Gastrocnemius medialis (tissue), 4 donors: ENCODE measurements at regions not wholly inside any gene's neighbourhood (a gene's known extent, or its start where the extent isn't known, plus 50 kb on each side); places are given as distances from the start of the nearest gene placed in this dataset.
"Not testable (repeated sequence)": the region's sequence is repeated elsewhere in the genome, so short reads cannot be mapped to it uniquely, and the experiment has no call there.

ENCODE experiments used
- ATAC-seq, 2 donors: fragments of 150-250 bp; one replicate each; pipeline ENCODE4 v1.9.1; 2016
- DNase-seq, 2 donors: peaks; one replicate each; pipeline ENCODE4 v3.0.0-alpha.2; 2019
- H3K27ac ChIP-seq, 4 donors: fragments of 200-600 bp; sonication (generic); 1 replicate in 1 of 4; 2 replicates in 3 of 4; pipeline ENCODE4 v1.5.1; 2016 to 2018; ENCODE audit warnings: mild to moderate bottlenecking in 2 of 4, moderate library complexity in 1 of 4
- H3K27me3 ChIP-seq, 3 donors: fragments of 200-600 bp; sonication (generic) in 2 of 3; 1 replicate in 1 of 3; 2 replicates in 2 of 3; pipeline versions ENCODE4 v1.5.1 to v1.6.0; 2016 to 2019; ENCODE audit warnings: mild to moderate bottlenecking in 1 of 3, moderate library complexity in 1 of 3
- H3K36me3 ChIP-seq, 2 donors: fragments of 200-600 bp; sonication (generic) in 1 of 2; one replicate each; pipeline ENCODE4 v1.5.1; 2017 to 2018
- H3K4me1 ChIP-seq, 2 donors: fragments of 200-600 bp; sonication (generic) in 1 of 2; one replicate each; pipeline ENCODE4 v1.5.1; 2016 to 2017; ENCODE audit warnings: mild to moderate bottlenecking in 2 of 2
- H3K4me3 ChIP-seq, 4 donors: fragments of 200-600 bp; sonication (generic) in 3 of 4; 1 replicate in 1 of 4; 2 replicates in 3 of 4; pipeline ENCODE4 v1.5.1; 2016 to 2019; ENCODE audit warnings: mild to moderate bottlenecking in 2 of 4
- H3K9me3 ChIP-seq, 3 donors: fragments of 200-600 bp; sonication (generic) in 2 of 3; 1 replicate in 1 of 3; 2 replicates in 2 of 3; pipeline ENCODE4 v1.5.1; 2016 to 2019
- POLR2A ChIP-seq, 2 donors: fragments of 450-650 bp; IDR thresholded peaks; one replicate each; pipeline ENCODE4 v1.6.1; 2017; ENCODE audit warnings: antibody characterized with exemption in 2 of 2, mild to moderate bottlenecking in 2 of 2, moderate library complexity in 2 of 2
- in situ Hi-C, 4 donors: fragments of 200-750 bp; cut with MboI; loops; one replicate each; pipeline versions ENCODE4 v1.15.0 to v1.8.0; 2017; ENCODE audit warnings: low sequenced_read_pairs in 4 of 4
- intact Hi-C: fragments of 100-400 bp; cut with DNase I; formaldehyde crosslinking; loops from one replicate; pipeline ENCODE4 v1.15.1; 2023; ENCODE audit warnings: low total_unique reads
- TF ChIP-seq, protein P1 (sequence below), 5 experiments: fragments of 450-650 bp in 3 of 5; fragments of 200-600 bp in 2 of 5; sonication (generic) in 2 of 5; IDR thresholded peaks in 4 of 5; conservative IDR thresholded peaks in 1 of 5; 1 replicate in 4 of 5; 2 replicates in 1 of 5; pipeline ENCODE4 v1.5.1; 2016 to 2019; ENCODE audit warnings: antibody characterized with exemption in 5 of 5, mild to moderate bottlenecking in 3 of 5, moderate library complexity in 3 of 5

DNA sequence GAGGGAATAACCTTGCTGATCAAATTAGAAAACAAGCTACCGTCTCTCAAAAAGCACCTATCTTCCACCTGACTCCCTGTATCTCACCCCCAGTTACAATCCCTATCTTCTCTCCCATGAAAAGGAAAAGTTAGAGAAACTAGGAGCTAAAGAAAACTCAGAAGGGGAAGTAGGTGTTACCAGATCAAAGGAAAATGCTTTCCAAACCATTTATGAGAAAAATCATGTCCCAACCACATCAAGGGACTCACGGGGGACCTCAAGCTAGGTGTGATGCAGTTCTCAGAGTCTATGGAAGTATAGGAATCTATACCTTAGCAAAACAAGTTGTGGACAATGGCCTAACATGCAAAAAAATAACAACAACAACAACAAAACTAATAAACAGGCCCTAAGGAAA lies 135.5 kb upstream of the RMP24 start:
- no peaks in the 10 kb centered on the region for H3K27me3 ChIP-seq
- in situ Hi-C loops = no loop called here
- H3K36me3 ChIP-seq = no peaks in the 10 kb centered on the region
- TF ChIP-seq, protein P1, sequence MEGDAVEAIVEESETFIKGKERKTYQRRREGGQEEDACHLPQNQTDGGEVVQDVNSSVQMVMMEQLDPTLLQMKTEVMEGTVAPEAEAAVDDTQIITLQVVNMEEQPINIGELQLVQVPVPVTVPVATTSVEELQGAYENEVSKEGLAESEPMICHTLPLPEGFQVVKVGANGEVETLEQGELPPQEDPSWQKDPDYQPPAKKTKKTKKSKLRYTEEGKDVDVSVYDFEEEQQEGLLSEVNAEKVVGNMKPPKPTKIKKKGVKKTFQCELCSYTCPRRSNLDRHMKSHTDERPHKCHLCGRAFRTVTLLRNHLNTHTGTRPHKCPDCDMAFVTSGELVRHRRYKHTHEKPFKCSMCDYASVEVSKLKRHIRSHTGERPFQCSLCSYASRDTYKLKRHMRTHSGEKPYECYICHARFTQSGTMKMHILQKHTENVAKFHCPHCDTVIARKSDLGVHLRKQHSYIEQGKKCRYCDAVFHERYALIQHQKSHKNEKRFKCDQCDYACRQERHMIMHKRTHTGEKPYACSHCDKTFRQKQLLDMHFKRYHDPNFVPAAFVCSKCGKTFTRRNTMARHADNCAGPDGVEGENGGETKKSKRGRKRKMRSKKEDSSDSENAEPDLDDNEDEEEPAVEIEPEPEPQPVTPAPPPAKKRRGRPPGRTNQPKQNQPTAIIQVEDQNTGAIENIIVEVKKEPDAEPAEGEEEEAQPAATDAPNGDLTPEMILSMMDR (IDR thresholded peaks at IDR 0.05 in 4 of 5, conservative IDR thresholded peaks at IDR 0.05 in 1 of 5) = no peak
- no peak for TF ChIP-seq POLR2A (IDR thresholded peaks at IDR 0.05)
- no peak overlapping the region for H3K27ac ChIP-seq
- no peak for ATAC-seq
- no peaks in the 10 kb centered on the region for H3K9me3 ChIP-seq
- no peak overlapping the region for H3K4me3 ChIP-seq
- intact Hi-C loops = no loop called here
- no peaks in the 10 kb centered on the region for H3K4me1 ChIP-seq
- DNase-seq = no peak

DNA sequence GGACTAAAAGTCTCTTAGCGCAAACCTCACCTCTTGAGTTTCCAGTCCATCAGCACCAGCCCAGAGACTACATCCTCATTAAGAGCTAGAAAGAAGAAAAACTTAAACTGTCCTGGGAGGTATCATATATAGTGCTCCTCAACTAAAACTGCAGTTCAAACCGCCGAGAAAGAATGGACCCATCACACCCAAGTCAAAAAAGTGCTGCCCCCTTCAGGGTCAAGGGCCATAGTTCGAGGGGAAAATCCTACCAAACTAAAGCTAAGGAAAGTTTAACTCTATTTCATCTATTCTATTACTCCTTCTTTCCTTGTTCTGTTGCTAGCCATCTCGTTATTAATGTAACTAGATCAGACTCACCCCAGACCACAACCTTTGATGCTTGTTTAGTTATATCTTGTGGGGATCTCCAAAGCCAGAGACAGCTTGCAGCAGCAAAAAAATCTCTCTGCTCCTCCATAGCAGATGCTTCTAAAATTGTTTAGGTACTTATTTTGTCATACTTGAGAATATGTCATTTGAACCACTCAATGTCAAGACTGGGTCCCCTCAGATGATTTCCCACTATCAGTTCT lies 134.5 kb upstream of the RMP24 start:
- TF ChIP-seq POLR2A (IDR thresholded peaks at IDR 0.05) = no peak
- TF ChIP-seq, protein P1 (IDR thresholded peaks at IDR 0.05 in 4 of 5, conservative IDR thresholded peaks at IDR 0.05 in 1 of 5) = no peak
- Histone ChIP-seq H3K4me3 (no peak overlapping the region), H3K27ac (no peak overlapping the region), H3K4me1 (no peaks in the 10 kb centered on the region), H3K9me3 (no peaks in the 10 kb centered on the region), H3K27me3 (no peaks in the 10 kb centered on the region), H3K36me3 (no peaks in the 10 kb centered on the region)
- in situ Hi-C loops = no loop called here
- intact Hi-C loops = no loop called here
- DNase-seq (no peak), ATAC-seq (no peak)

DNA sequence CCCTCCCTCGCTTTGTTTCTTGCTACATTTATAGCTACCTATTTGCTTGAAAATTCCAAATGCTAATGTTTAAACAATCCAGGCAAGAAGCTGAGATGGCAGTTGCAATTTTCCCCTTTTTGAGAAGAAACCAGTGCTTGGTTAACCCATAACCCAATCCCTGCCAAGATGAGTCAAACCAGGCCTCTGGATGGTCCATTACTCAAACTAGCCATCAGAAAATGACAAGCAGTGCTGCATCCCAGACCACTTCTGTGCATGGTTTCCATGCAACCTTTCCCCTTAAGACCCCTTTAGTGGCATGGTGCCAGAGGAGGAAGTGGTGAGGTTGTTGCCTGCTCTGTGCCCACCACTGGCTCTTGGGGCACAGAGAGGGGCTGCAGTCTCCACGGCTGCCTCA lies 131.2 kb upstream of the RMP24 start:
- Histone ChIP-seq H3K27me3 (no peaks in the 10 kb centered on the region), H3K36me3 (no peaks in the 10 kb centered on the region), H3K4me3 (no peak overlapping the region), H3K4me1 (no peaks in the 10 kb centered on the region), H3K9me3 (no peaks in the 10 kb centered on the region), H3K27ac (no peak overlapping the region)
- ATAC-seq (no peak), DNase-seq (no peak)
- intact Hi-C loops = no loop called here
- TF ChIP-seq, protein P1 (IDR thresholded peaks at IDR 0.05 in 4 of 5, conservative IDR thresholded peaks at IDR 0.05 in 1 of 5) = no peak
- no peak for TF ChIP-seq POLR2A (IDR thresholded peaks at IDR 0.05)
- in situ Hi-C loops = no loop called here

DNA sequence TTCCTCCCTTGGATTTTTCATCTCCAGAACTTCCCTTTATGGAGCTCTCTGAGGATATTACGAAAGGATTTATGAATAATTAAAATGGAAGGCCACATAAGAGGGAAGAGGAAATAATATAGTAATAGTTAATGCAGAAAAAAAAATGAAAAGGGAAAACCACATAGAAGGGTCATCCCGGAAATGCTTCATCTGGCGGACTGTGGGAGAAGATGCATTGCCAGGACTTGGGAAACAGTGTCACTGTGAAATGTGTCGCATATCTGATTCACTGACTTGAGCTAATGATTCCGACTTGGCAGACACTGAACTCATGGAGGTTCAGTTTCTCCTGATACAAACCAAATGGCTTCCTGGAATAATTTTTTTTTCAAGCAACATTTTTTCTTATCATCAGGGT lies 129.9 kb upstream of the RMP24 start:
- ATAC-seq (no peak), DNase-seq (no peak)
- TF ChIP-seq, protein P1 (IDR thresholded peaks at IDR 0.05 in 4 of 5, conservative IDR thresholded peaks at IDR 0.05 in 1 of 5) = no peak
- TF ChIP-seq POLR2A (IDR thresholded peaks at IDR 0.05) = no peak
- H3K36me3 ChIP-seq = no peaks in the 10 kb centered on the region
- intact Hi-C loops = no loop called here
- no peak overlapping the region for H3K27ac ChIP-seq
- no peak overlapping the region for H3K4me3 ChIP-seq
- H3K9me3 ChIP-seq = no peaks in the 10 kb centered on the region
- no peaks in the 10 kb centered on the region for H3K27me3 ChIP-seq
- in situ Hi-C loops = no loop called here
- H3K4me1 ChIP-seq = no peaks in the 10 kb centered on the region

DNA sequence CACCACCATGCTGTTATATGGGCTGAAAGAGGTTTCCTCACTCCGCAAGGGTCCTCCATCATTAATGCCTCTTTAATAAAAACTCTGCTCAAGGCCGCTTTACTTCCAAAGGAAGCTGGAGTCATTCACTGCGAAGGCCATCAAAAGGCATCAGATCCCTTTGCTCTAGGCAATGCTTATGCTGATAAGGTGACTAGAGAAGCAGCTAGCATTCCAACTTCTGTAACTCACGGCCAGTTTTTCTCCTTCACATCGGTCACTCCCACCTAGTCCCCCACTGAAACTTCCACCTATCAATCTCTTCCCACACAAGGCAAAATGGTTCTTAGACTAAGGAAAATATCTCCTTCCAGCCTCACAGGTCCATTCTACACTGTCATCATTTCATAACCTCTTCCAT lies 124.2 kb upstream of the RMP24 start:
- H3K9me3 ChIP-seq, in situ Hi-C loops, intact Hi-C loops, H3K27me3 ChIP-seq, H3K27ac ChIP-seq, ATAC-seq, DNase-seq, H3K4me1 ChIP-seq, H3K4me3 ChIP-seq, H3K36me3 ChIP-seq: not testable (repeated sequence)

DNA sequence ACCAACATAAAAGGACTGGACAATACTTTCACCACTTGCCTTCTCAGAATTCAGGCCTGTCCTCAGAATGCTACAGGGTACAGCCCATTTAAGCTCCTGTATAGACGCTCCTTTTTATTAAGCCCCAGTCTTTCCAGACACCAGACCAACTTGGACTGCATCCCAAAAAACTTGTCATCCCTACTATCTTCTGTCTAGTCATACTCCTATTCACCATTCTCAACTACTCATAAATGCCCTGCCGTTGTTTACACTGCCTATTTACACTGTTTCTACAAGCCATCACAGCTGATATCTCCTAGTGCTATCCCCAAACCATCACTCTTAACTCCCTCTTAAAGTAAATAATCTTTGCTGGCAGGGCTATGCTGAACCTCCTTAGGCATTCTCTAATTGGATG lies 123.2 kb upstream of the RMP24 start:
- DNase-seq, H3K9me3 ChIP-seq, intact Hi-C loops, H3K36me3 ChIP-seq, H3K27ac ChIP-seq, H3K4me3 ChIP-seq, H3K4me1 ChIP-seq, H3K27me3 ChIP-seq, in situ Hi-C loops, ATAC-seq: not testable (repeated sequence)
